ENCODE measurements at regions not wholly inside any gene's neighbourhood (a gene's known extent, or its start where the extent isn't known, plus 50 kb on each side); places are given as distances from the start of the nearest gene placed in this dataset.

- FAIRE-seq (no peak), DNase-seq (ENCODE audit: low read depth, low spot score) (no peak), ATAC-seq (no peak)
- H3K27ac ChIP-seq (ENCODE audit: control insufficient read depth, insufficient read depth) = no peak overlapping the region
- no peak for TF ChIP-seq MXI1 (IDR thresholded peaks at IDR 0.05; ENCODE audit: low read depth, low read length)
- H3K27me3 ChIP-seq (replicated peaks in 1 of 2; ENCODE audit: control insufficient read depth in 2 of 2, insufficient read depth in 2 of 2, low read length in 1 of 2) = no peaks in the 10 kb centered on the region
- no peak overlapping the region for H3K9ac ChIP-seq (ENCODE audit: control insufficient read depth, insufficient read depth, low read length)
- no peaks in the 10 kb centered on the region for H3K9me3 ChIP-seq (replicated peaks; ENCODE audit: control insufficient read depth, insufficient read depth, low read length)
- no peaks in the 10 kb centered on the region for H3K36me3 ChIP-seq (ENCODE audit: control insufficient read depth in 2 of 2, insufficient read depth in 2 of 2, low read length in 1 of 2)
- intact Hi-C loops (cut with micrococcal nuclease; ENCODE audit: unreplicated experiment) = loop anchor here (10.0 kb wide), 1 partner anchor 503 kb away; the partner anchor contains the start of gene TMEM132B
- no peak overlapping the region for H2AFZ ChIP-seq (ENCODE audit: control insufficient read depth, low read depth, low read length)
- POLR2A ChIA-PET = no interaction called here
- no TSS peak for BruUV-seq (replicated peaks)
- CTCF ChIA-PET = no interaction called here
- H4K20me1 ChIP-seq (ENCODE audit: control insufficient read depth, insufficient read depth) = no peaks in the 10 kb centered on the region
- SMC1A ChIA-PET (ENCODE audit: uncharacterized antibody, unreplicated experiment) = no interaction called here
- no peak overlapping the region for H3K4me2 ChIP-seq (ENCODE audit: control insufficient read depth, insufficient read depth)
- no peaks in the 10 kb centered on the region for H3K79me2 ChIP-seq (ENCODE audit: control insufficient read depth, insufficient read depth, low read length)
- no peaks in the 10 kb centered on the region for H3K4me1 ChIP-seq (ENCODE audit: control insufficient read depth, insufficient read depth, low read length)
- 0% methylated on average over 7 of the region's 7 CpGs for WGBS (ENCODE audit: insufficient coverage, insufficient replicate concordance, low lambda C conversion rate, missing lambda C conversion rate)
- in situ Hi-C loops (cut with MboI) = no loop called here
- no peak overlapping the region for H3K4me3 ChIP-seq
- RAD21 ChIA-PET (ENCODE audit: unreplicated experiment) = no interaction called here
Observed at GRCh38 chr12:125688223-125688622, 623.0 kb downstream of the AACS start.

GRCh38 chr12:125688881-125689280 lies 623.6 kb downstream of the AACS start:
- ATAC-seq (no peak), FAIRE-seq (no peak), DNase-seq (ENCODE audit: low read depth, low spot score) (no peak)
- POLR2A ChIA-PET = no interaction called here
- SMC1A ChIA-PET (ENCODE audit: uncharacterized antibody, unreplicated experiment) = no interaction called here
- Histone ChIP-seq H3K9ac (ENCODE audit: control insufficient read depth, insufficient read depth, low read length) (no peak overlapping the region), H4K20me1 (ENCODE audit: control insufficient read depth, insufficient read depth) (no peaks in the 10 kb centered on the region), H3K27ac (ENCODE audit: control insufficient read depth, insufficient read depth) (no peak overlapping the region), H3K4me2 (ENCODE audit: control insufficient read depth, insufficient read depth) (no peak overlapping the region), H3K36me3 (ENCODE audit: control insufficient read depth in 2 of 2, insufficient read depth in 2 of 2, low read length in 1 of 2) (no peaks in the 10 kb centered on the region), H3K4me3 (no peak overlapping the region), H3K4me1 (ENCODE audit: control insufficient read depth, insufficient read depth, low read length) (no peaks in the 10 kb centered on the region), H3K9me3 (replicated peaks; ENCODE audit: control insufficient read depth, insufficient read depth, low read length) (no peaks in the 10 kb centered on the region), H3K27me3 (replicated peaks in 1 of 2; ENCODE audit: control insufficient read depth in 2 of 2, insufficient read depth in 2 of 2, low read length in 1 of 2) (no peaks in the 10 kb centered on the region), H3K79me2 (ENCODE audit: control insufficient read depth, insufficient read depth, low read length) (no peaks in the 10 kb centered on the region), H2AFZ (ENCODE audit: control insufficient read depth, low read depth, low read length) (no peak overlapping the region)
- RAD21 ChIA-PET (ENCODE audit: unreplicated experiment) = no interaction called here
- in situ Hi-C loops (cut with MboI) = no loop called here
- CTCF ChIA-PET = no interaction called here
- 61% methylated on average over 5 of the region's 5 CpGs for WGBS (ENCODE audit: insufficient coverage, insufficient replicate concordance, low lambda C conversion rate, missing lambda C conversion rate)
- intact Hi-C loops (cut with micrococcal nuclease; ENCODE audit: unreplicated experiment) = loop anchor here (10.0 kb wide), 1 partner anchor 504 kb away; the partner anchor contains the start of gene TMEM132B
- no TSS peak for BruUV-seq (replicated peaks)
- TF ChIP-seq GATAD2B (conservative IDR thresholded peaks at IDR 0.05; ENCODE audit: low read depth) (no peak), RELB (IDR thresholded peaks at IDR 0.05; ENCODE audit: low read depth) (no peak), ZBTB11 (CRISPR knock-in tag; IDR thresholded peaks at IDR 0.05) (no peak), NBN (IDR thresholded peaks at IDR 0.05) (no peak), CEBPB (IDR thresholded peaks at IDR 0.05; ENCODE audit: borderline replicate concordance in 1 of 2, low read depth in 2 of 2, low read length in 2 of 2) (no peak), NFXL1 (IDR thresholded peaks at IDR 0.05; ENCODE audit: borderline replicate concordance) (no peak), SIX5 (IDR thresholded peaks at IDR 0.05; ENCODE audit: low read depth, low read length, severe bottlenecking) (no peak), ESRRA (IDR thresholded peaks at IDR 0.05; ENCODE audit: low read length) (no peak), HDGF (IDR thresholded peaks at IDR 0.05) (no peak), EP300 (IDR thresholded peaks at IDR 0.05; ENCODE audit: borderline replicate concordance in 1 of 2, control insufficient read depth in 1 of 2, low read depth in 2 of 2, low read length in 2 of 2) (no peak), SP1 (IDR thresholded peaks at IDR 0.05; ENCODE audit: low read depth, low read length) (no peak), MYB (IDR thresholded peaks at IDR 0.05; ENCODE audit: borderline replicate concordance, low read depth, low read length) (no peak), WRNIP1 (IDR thresholded peaks at IDR 0.05; ENCODE audit: borderline replicate concordance, low read depth, low read length) (no peak)
